ENCODE measurements at regions not wholly inside any gene's neighbourhood (a gene's known extent, or its start where the extent isn't known, plus 50 kb on each side); places are given as distances from the start of the nearest gene placed in this dataset.

DNA sequence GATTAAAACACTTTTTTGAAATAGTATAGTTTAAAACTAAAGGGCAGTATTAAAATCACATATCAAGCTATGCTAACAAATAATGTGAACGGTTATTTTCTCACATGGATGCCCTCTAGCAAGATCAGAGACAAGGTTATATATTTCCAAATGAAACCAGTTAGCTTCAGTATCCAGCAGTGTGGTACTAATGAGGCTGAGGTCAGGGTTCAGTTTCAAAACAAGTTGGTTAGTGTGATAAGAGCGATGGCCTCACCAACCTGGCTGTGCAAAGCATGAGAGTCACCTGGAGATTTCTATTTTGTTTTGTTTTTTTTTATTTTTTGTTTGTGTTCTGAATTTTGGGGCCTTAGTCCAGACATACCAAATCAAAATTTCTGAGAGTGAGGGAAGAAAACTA is 352.2 kb upstream of the KITLG start:
- no peak for ATAC-seq (ENCODE audit: low FRiP score)
- TF ChIP-seq, protein P1, sequence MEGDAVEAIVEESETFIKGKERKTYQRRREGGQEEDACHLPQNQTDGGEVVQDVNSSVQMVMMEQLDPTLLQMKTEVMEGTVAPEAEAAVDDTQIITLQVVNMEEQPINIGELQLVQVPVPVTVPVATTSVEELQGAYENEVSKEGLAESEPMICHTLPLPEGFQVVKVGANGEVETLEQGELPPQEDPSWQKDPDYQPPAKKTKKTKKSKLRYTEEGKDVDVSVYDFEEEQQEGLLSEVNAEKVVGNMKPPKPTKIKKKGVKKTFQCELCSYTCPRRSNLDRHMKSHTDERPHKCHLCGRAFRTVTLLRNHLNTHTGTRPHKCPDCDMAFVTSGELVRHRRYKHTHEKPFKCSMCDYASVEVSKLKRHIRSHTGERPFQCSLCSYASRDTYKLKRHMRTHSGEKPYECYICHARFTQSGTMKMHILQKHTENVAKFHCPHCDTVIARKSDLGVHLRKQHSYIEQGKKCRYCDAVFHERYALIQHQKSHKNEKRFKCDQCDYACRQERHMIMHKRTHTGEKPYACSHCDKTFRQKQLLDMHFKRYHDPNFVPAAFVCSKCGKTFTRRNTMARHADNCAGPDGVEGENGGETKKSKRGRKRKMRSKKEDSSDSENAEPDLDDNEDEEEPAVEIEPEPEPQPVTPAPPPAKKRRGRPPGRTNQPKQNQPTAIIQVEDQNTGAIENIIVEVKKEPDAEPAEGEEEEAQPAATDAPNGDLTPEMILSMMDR (IDR thresholded peaks at IDR 0.05) = no peak
- no peak for DNase-seq (ENCODE audit: low spot score)

DNA sequence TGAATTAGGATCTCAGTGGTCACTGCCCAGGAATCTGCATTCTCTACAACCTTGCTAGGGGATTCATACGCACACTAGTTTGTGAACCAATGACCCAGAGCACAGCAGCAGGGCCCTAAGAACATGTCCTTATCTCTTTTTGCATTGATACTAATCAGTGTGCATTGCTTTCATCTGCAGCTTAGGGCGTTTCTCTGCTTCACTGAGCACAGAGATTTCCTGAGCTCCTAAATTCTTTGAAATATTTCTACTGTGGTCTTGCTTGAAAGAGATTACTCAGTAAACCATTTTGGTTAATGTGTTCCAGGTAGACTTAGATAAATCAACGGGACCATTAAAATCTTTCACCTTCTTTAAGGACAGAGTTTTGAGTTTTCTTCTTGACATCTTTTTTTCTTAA is 351.3 kb upstream of the KITLG start:
- TF ChIP-seq, protein P1 (IDR thresholded peaks at IDR 0.05) = no peak
- ATAC-seq (ENCODE audit: low FRiP score) (no peak), DNase-seq (ENCODE audit: low spot score) (no peak)

DNA sequence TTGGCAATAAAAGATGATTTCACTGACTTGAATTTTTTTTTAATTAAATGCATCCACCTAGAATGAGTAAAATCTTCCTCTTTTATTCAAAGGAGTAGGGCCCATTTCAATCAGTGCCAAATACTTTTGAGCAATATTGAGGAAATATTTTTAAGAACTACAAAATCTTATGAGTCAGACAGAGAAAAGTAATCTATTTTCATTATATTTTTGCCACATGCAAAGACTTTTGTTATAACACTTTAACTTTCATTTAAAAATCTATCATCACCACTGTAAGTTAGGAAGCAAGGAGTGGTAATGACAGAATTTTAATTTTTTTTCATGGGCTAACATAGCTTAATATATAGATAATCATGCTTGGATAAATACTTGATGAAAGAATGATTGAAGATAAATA is 345.2 kb upstream of the KITLG start:
- ATAC-seq (ENCODE audit: low FRiP score) = no peak
- TF ChIP-seq, protein P1 (IDR thresholded peaks at IDR 0.05) = no peak
- no peak for DNase-seq (ENCODE audit: low spot score)

DNA sequence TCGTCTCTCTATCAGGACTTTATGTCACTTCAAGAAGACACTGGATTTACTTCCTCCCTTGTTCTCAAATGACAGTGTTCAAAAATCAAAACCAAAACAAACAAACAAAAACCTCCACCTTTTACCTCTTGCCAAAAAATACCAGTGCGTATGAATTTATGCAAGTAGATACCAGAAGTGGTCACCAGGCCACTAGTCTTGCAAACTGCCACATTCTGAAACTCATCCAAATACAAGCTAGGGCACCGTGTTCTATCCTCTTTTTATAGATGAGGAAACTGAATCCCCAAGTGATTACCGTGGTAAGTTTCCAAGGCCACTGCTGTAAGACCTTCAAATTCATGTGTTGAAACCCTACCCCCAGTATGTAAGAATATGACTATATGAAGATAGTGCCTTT is 343.9 kb upstream of the KITLG start:
- no peak for ATAC-seq (ENCODE audit: low FRiP score)
- TF ChIP-seq, protein P1 (IDR thresholded peaks at IDR 0.05) = no peak
- DNase-seq (ENCODE audit: low spot score) = no peak

DNA sequence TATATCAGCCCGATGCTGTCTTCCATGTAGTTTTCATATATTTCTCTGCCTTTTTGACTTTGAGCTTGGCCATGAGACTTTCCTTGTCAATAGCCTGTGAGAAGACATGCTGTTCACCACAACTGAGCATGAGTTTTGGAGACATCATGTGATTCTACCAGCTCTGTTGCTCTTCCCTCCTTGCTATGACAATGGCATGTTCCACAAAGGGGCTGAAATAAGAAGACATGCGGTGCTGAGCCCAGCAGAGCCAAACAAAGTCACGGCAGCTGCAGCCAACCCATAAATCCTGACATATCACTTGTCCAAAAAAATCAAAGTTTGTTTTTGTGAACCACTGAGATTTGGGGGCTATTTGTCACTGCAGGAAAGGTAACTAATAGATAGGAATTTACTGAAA is 343.4 kb upstream of the KITLG start:
- DNase-seq (ENCODE audit: low spot score) (no peak), ATAC-seq (ENCODE audit: low FRiP score) (no peak)
- TF ChIP-seq, protein P1 (IDR thresholded peaks at IDR 0.05) = no peak

DNA sequence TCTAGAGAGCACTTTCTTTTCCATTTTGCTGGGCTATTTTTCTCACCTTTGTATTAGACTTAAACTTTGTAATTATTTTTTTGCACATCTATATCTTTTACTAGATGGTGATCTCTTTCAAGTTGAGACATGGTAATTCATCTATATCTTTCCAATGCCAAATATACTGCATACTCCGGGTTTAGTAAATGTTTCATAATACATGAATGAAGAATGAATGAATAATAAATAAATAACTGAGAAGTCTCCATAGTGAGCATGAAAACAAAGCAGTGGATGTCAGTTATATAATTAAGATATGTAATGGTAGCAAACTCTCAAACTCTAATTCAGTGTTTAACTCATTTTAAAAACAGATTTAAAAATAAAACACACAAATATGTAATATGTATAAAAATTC is 342.5 kb upstream of the KITLG start:
- ATAC-seq (ENCODE audit: low FRiP score) (no peak), DNase-seq (ENCODE audit: low spot score) (no peak)
- TF ChIP-seq, protein P1 (IDR thresholded peaks at IDR 0.05) = no peak

DNA sequence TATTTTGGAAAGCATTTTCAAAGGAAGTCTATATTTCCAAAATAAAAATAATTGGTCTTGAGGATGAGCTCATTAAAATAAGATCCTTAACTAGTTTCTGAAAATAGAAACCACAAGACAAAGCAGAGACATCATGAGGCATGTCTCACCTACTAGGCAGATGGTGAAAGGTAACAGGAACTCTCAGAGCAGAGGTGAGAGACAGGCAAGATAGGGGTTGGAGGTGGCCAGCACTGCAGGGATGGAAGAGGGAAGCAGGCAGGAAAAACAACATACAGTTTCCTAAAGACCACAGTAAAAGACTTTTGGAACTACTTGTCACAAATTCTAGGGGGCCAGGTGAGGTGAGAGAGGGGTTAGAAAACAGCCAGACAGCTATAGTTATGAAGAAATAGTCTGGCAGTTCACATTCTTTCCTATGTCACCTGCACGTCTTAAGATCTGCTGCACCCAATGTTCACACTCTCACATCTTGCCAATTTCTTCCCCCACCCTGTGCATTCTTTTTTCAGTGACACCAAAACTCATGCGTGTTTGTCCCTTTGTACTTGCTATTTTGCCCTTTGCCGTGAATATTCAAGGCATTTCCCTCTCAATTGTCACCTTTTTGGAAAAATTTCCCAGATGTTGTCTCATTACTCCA is 341.7 kb upstream of the KITLG start:
- TF ChIP-seq, protein P1 (IDR thresholded peaks at IDR 0.05) = no peak
- DNase-seq (ENCODE audit: low spot score) (no peak), ATAC-seq (ENCODE audit: low FRiP score) (no peak)
